ENCODE measurements at regions not wholly inside any gene's neighbourhood (a gene's known extent, or its start where the extent isn't known, plus 50 kb on each side); places are given as distances from the start of the nearest gene placed in this dataset.

- DNase-seq, result no peak
Observed at GRCh38 chr2:238689871-238690389, 158.0 kb upstream of the TWIST2 start.

DNA sequence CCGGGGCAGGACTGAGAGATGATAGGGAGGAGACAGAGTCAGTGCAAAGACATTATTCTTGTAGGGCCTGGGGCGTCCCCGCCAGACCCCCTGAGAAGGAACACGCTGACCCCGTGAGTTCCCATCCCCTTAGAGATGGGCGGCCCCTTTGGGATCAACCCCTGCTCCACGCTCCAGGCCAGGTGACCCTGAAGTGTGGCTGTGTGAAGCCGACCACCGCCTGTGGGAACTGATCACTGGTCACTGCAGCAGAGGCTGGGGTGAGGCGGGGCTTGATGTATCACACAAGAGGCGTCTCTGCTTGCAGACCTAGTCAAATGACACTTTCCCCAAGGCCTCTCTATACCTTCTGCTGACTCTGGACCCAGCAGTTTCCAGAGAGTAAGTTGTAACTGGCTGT lies 157.4 kb upstream of the TWIST2 start:
- no peak for DNase-seq

- DNase-seq, result no peak
Observed at GRCh38 chr2:238691596-238692491, 156.0 kb upstream of the TWIST2 start.

DNA sequence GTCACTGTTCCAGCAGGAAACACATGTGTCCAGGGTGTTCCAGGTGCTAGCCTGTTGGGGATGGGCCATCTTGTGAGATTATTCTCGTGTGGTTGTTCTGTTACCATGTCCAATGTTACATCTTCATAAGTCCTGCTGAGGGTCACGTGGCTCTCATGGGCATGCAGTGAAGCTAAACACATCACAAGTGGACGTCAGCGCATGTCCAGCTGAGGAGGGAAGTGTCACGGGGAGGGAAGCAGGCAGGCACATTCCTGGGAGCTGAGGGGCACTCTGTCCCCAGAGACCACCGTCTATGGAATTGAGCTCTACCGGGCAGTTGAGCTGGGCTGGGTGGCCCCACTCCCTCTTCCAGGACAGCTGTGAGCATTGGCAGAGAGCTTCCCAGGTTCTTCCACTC lies 155.3 kb upstream of the TWIST2 start:
- DNase-seq, result no peak

GRCh38 chr2:238693337-238694093 lies 154.4 kb upstream of the TWIST2 start:
- no peak for DNase-seq

- DNase-seq, result no peak
Observed at GRCh38 chr2:238694136-238694755, 153.6 kb upstream of the TWIST2 start.

GRCh38 chr2:238694922-238695321 lies 153.0 kb upstream of the TWIST2 start:
- no peak for DNase-seq

DNA sequence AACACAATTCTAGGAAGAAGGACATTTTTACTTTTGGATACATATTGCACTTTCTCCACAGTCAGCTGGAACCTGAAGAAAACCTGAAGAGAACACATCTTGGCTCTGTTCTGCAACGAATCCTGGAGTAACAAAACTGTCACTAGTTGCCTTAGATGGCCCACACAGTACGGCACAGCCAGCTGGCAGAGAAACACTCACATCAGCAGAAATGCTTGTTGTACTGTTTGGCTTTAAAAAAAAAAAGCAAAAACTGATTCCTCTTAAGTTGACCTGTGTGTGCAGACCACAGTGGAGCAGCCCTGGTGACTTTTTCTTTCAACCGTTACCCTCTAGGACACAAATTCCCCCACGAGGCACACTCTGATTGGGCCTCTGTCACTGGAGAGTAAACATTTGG lies 152.3 kb upstream of the TWIST2 start:
- DNase-seq, result no peak

DNA sequence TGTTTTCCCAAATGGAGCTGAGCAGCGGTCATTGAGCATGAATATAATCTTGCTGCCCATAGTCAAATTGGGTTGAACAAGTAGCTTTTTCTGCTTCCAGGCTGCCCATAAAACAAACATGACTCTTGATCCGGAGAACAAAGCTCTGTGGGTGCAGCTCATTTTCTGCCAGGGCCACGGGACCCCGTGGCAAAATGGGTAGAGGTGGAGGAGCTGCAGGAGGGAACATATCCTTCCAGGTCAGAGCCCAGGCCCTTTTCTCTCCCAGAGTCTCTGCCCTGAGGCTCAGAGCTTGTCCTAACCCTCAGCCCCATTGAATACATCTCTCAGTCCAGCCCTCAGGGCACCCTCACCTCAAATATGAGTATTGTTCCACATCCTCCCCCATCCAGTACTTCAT lies 151.6 kb upstream of the TWIST2 start:
- no peak for DNase-seq

DNA sequence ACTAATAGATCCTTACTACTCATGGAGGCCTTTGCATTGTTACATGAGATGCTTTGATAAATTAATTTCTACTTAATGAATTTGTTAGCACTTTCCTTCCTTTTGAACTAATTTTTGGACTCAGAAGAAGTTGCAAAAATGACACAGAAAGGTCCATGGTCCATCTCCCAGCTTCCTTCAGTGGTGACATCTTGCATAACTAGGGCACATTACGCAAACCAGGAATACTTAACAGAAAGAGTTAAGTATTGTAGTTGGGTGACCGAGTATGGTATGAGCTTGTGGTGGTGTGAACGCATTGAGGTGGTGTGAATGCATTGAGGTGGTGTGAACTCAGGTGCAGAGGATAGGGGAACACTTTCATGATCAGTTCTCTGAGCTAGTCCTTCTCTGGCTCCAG lies 151.1 kb upstream of the TWIST2 start:
- DNase-seq, result no peak

DNA sequence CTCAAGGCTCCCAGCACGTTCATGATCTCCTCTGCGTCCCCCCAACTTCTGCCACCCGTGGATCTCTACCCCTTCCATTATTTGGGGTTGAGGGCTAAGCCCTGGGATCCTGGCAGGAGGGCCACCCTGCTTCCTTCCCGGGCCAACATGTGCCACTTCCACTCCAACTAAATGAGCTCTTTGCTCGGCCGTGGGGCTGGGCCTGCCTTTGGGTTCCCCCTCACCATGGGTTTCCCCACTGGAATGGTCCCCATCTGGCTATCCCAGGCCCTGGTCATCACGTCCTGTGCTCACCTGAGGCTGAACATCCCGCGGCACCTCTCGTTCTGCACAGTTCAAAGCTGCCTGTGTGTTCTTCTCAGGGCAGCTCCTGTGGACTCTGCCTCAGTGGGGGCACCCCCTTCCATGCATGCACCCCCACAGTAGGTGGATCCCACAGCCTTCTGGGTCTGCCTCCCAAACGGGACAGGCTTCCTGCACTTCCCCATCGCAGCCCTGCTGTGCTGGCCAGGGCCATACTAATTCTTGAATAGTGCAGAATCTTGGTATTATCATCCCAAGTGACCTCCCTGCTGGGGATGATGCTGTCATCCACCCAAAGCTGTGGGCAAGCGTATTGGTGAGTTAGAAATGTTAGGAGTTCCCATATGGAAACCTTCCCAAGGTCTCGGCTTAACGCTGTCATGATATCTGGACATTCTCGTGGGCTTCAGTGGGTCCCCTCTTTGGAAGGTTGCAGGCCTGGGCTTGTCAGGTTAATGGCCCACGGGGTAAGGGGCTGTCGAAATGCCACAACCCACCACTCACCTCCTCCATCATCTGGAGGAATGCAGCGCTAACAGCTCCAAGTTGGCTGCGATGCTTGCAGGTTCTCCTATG lies 150.5 kb upstream of the TWIST2 start:
- DNase-seq, result no peak

GRCh38 chr2:238698072-238698352 lies 149.9 kb upstream of the TWIST2 start:
- DNase-seq, result no peak

DNA sequence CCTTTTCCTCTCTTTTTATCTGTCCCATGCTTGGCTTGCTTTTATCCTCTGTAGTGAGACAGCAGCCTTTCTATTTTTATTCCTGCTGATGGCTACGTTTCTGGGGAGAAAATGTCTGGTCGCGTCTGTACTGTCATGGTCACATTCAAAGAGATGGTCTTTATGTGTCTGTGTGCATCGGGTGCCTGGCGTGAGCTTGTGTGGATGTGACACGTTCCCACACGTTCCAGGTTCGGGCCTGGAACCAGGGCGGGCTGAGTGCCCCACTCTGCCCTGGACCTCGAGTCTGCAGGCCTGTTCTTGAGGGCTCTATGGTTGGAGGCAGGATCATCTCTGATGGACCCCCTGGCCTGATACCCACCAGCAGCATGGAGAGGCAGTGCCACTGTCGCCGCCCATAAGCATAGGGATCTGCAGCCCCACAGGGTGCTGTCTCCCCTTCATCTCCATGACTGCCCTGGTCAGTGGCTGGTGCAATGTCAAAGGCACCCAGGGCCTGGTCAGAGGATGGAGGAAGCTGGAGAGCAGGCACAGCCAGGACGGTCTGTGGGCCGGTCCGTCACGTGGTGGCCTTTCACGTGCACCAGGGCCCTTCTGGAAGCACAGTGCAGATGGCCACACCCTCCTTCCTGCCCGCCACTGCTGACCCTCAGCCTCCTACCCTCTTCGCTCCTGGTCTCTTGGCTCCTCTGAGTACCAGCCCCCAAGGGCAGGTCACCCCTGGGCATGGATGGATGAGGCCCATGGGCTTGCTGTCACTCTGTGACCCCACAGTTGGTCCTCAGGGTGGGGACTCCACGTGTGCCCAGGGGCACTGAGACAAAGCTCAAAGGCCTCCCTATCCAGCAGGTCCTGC lies 149.2 kb upstream of the TWIST2 start:
- DNase-seq, result no peak

- DNase-seq, result no peak
Observed at GRCh38 chr2:238699307-238700116, 148.4 kb upstream of the TWIST2 start.

DNA sequence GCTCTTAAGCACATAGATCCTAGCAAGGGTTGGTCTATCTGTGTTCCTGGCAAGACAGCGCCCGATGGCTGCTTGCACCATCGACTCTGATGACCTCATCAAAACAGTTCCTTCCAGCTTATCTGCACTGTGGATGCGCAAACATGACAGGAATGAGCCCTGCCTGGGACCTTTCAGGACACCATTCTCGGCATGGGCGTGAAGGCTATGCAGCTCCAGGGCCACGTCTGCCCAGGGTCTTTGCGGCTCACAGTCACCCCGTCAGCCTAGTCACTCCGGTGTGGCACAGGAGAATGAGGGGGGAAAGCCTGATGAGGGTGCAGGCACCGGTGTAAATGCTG lies 147.8 kb upstream of the TWIST2 start:
- no peak for DNase-seq

DNA sequence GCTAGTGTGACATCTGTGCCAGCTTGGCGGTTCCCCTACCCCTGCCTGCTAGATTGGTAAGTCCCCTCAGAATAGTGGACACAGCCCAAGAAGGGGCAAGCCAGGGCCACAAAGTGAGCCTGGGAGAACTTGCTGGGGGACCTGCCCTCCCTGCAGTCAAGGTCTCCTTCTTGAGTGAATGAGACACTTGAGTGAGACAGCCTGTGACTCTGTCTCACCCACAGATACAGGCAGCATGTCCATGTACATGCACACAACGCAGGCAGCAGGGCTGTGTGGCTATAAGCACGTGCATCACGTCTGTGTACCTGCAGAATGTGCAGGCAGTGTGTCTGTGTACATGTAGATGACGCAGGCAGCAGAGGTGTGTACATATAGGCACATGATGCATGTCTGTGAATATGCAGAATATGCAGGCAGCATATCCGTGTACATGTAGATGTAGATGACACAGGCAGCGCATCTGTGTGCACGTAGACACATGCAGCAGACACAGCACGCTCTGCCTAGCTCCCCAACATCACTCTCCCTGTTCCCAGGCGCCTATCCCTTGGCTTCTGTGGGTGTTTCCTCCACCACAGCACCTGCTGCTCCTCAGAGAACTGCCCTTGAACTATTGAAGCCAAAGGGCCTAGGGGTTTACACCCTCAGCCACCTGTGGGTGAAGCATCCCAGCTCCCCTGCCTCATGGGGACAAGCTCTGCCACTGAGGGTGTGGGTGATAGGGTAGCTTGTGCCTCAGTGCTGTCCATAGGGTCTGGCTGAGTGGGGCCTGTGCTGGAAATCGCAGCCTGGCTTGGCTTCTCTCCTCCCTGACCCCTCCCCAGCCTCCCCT lies 147.2 kb upstream of the TWIST2 start:
- no peak for DNase-seq

DNA sequence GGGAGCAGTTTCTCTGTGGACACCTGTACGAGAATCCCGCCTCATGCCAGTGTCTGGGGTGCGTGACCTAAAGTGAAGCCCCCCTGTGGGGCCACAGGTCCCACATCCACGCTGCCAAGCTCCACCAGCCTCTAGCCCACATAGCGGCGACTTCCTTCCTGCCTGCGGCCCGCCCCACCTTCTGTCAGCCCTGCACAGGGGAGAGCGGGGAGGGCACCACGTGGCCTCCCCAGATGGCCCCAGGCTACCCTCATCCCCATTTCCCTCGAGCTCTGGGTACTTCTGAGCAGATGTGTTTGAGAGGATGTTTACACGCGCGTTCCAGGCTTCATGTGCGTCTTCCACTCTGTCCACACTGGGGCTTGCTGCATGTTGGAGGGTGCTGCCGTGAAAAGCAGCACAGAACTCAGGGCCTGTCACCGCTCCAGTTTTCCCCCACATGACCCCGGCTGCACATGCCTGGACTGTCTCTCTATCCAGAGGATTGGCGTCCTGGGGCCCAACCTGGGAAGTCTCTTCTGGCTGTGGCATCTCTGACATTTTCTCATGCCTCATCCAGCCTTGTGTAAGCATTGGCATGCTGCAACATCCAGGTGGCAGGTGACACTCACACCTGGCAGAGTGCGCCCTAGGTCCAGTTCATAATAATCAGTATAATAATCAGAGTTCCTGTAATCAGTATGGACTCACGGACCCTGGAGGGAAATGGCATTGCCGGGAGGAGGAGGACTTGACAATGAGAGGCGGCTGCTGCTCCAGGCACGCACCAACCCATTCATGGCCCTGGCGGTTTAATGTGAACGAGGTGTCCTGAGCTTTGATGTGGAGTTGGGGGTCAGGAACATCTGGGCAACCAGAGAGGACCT lies 146.3 kb upstream of the TWIST2 start:
- no peak for DNase-seq

GRCh38 chr2:238702276-238703052 lies 145.4 kb upstream of the TWIST2 start:
- DNase-seq, result no peak
